Neural cell (in vitro differentiated cells): ENCODE measurements at regions not wholly inside any gene's neighbourhood (a gene's known extent, or its start where the extent isn't known, plus 50 kb on each side); places are given as distances from the start of the nearest gene placed in this dataset.

ENCODE experiments used
- H2AFZ ChIP-seq: fragments of 200-600, 300-800 bp; sonication (generic), shearing (Covaris generic); 2 replicates; pipeline ENCODE4 v1.6.0; 2014; ENCODE audit warnings: low read depth, mild to moderate bottlenecking, antibody characterized with exemption, low read length, moderate library complexity
- H3F3A ChIP-seq: fragments of 200-600 bp; shearing (Covaris generic); 2 replicates; pipeline ENCODE4 v1.6.1; 2016; ENCODE audit warnings: mild to moderate bottlenecking, moderate library complexity, mixed read lengths, antibody characterized with exemption, low read length; ENCODE audit not compliant: insufficient read depth, poor library complexity, severe bottlenecking
- H3K27ac ChIP-seq: fragments of 200-600, 300-800 bp; sonication (generic), shearing (Covaris generic); 2 replicates; pipeline ENCODE4 v1.5.1; 2014; ENCODE audit warnings: mild to moderate bottlenecking, low read length, moderate library complexity
- H3K27me3 ChIP-seq: fragments of 300-800, 200-600 bp; sonication (generic), shearing (Covaris generic); 2 replicates; pipeline ENCODE4 v1.6.0; 2014; ENCODE audit warnings: mild to moderate bottlenecking, low read depth, low read length, moderate library complexity; ENCODE audit not compliant: insufficient read depth
- H3K36me3 ChIP-seq: fragments of 300-800, 200-600 bp; sonication (generic), shearing (Covaris generic); 2 replicates; pipeline ENCODE4 v1.5.1; 2014; ENCODE audit warnings: mild to moderate bottlenecking, antibody characterized with exemption, low read length, moderate library complexity; ENCODE audit not compliant: insufficient read depth
- H3K4me2 ChIP-seq: fragments of 300-800, 200-600 bp; sonication (generic), shearing (Covaris generic); 2 replicates; pipeline ENCODE4 v1.6.0; 2014; ENCODE audit warnings: mild to moderate bottlenecking, low read length
- H3K4me3 ChIP-seq: fragments of 300-800, 200-600 bp; sonication (generic), shearing (Covaris generic); 2 replicates; pipeline ENCODE4 v1.5.1; 2014; ENCODE audit warnings: mild to moderate bottlenecking, low read length, moderate library complexity
- H3K79me2 ChIP-seq: fragments of 200-600 bp; shearing (Covaris generic); replicated peaks from 2 replicates; pipeline ENCODE4 v1.6.0; 2014; ENCODE audit warnings: mild to moderate bottlenecking, low read length, moderate library complexity; ENCODE audit not compliant: insufficient read depth
- H3K9ac ChIP-seq: fragments of 300-800, 200-600 bp; sonication (generic), shearing (Covaris generic); 2 replicates; pipeline ENCODE4 v1.6.1; 2016; ENCODE audit warnings: mild to moderate bottlenecking, low read length, mixed read lengths
- H3K9me2 ChIP-seq: fragments of 200-600 bp; shearing (Covaris generic); 2 replicates; pipeline ENCODE4 v1.6.1; 2016; ENCODE audit warnings: mild to moderate bottlenecking, low read length, mixed read lengths; ENCODE audit not compliant: insufficient read depth
- H3K9me3 ChIP-seq: fragments of 200-600, 300-800 bp; sonication (generic), shearing (Covaris generic); 2 replicates; pipeline ENCODE4 v1.6.1; 2016; ENCODE audit warnings: mild to moderate bottlenecking, mixed run types, low read length, moderate library complexity, mixed read lengths
- H4K20me1 ChIP-seq: fragments of 200-600 bp; shearing (Covaris generic); 2 replicates; pipeline ENCODE4 v1.6.1; 2016; ENCODE audit warnings: mild to moderate bottlenecking, mixed run types; ENCODE audit not compliant: insufficient read depth
- EP300 ChIP-seq: fragments of 450-650 bp; conservative IDR thresholded peaks from 2 replicates; pipeline ENCODE4 v1.6.1; 2014; ENCODE audit warnings: antibody characterized with exemption, mild to moderate bottlenecking, moderate library complexity; ENCODE audit not compliant: poor library complexity, severe bottlenecking
- EZH2 ChIP-seq: fragments of 200-600, 300-800 bp; shearing (Covaris generic), sonication (generic); IDR thresholded peaks from 2 replicates; pipeline ENCODE4 v1.6.1; 2014; ENCODE audit warnings: antibody characterized with exemption, low read length, borderline replicate concordance, mild to moderate bottlenecking; ENCODE audit not compliant: insufficient read depth, poor library complexity, severe bottlenecking
- MXI1 ChIP-seq: fragments of 450-650 bp; conservative IDR thresholded peaks from 2 replicates; pipeline ENCODE4 v1.6.1; 2014; ENCODE audit warnings: antibody characterized with exemption, mild to moderate bottlenecking; ENCODE audit not compliant: poor library complexity, severe bottlenecking
- POLR2AphosphoS5 ChIP-seq: IDR thresholded peaks from 2 replicates; pipeline ENCODE4 v1.6.1; 2012
- RAD21 ChIP-seq: fragments of 450-650 bp; conservative IDR thresholded peaks from 2 replicates; pipeline ENCODE4 v1.6.1; 2014; ENCODE audit warnings: antibody characterized with exemption, mild to moderate bottlenecking, moderate library complexity
- SMC3 ChIP-seq: fragments of 450-650 bp; conservative IDR thresholded peaks from 2 replicates; pipeline ENCODE4 v1.6.1; 2014; ENCODE audit warnings: antibody characterized with exemption, mild to moderate bottlenecking, moderate library complexity; ENCODE audit not compliant: poor library complexity
- TAF1 ChIP-seq: IDR thresholded peaks from 2 replicates; pipeline ENCODE4 v1.6.1; 2012; ENCODE audit warnings: low read depth
- TF ChIP-seq, protein P1 (sequence below): fragments of 450-650 bp; IDR thresholded peaks from 2 replicates; pipeline ENCODE4 v1.5.1; 2014; ENCODE audit warnings: antibody characterized with exemption, mild to moderate bottlenecking, moderate library complexity; ENCODE audit not compliant: poor library complexity, severe bottlenecking
- TF ChIP-seq, protein P2 (sequence below): IDR thresholded peaks from 2 replicates; pipeline ENCODE4 v1.6.1; 2012; ENCODE audit warnings: borderline replicate concordance

DNA sequence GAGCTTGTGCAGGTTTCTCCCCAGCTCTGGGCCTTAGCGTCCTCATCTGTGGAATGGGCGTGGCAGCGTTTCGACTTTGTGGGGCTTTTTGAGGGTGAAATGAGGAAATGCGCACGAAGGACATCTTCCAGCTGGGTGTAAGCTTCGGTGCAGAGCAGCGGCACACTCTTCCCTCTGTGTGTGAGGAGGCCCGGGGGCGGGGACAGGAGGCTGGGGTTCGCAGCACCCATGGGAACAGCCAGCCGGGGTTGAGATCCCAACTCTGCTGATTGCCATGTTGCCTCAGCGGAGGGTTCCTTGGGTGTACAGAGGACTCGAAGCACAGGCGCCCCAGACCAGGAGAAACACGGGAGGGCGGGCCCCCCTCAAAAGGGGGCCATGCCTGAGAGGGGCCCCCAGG is 265.6 kb downstream of the NSG2 start:
- H3K9ac ChIP-seq: peak overlapping the region; percentile 75
- H3K4me2 ChIP-seq: no peak overlapping the region
- H3K9me2 ChIP-seq: no peaks in the 10 kb centered on the region
- H3K9me3 ChIP-seq: no peaks in the 10 kb centered on the region
- H3K79me2 ChIP-seq: no peaks in the 10 kb centered on the region
- H3K36me3 ChIP-seq: no peaks in the 10 kb centered on the region
- no peaks in the 10 kb centered on the region for H3K27me3 ChIP-seq
- H3K27ac ChIP-seq: peak overlapping the region; percentile 68
- no peaks in the 10 kb centered on the region for H4K20me1 ChIP-seq
- TF ChIP-seq EP300: no peak
- TF ChIP-seq SMC3: no peak
- TF ChIP-seq EZH2: no peak
- no peak for TF ChIP-seq TAF1
- TF ChIP-seq, protein P1, sequence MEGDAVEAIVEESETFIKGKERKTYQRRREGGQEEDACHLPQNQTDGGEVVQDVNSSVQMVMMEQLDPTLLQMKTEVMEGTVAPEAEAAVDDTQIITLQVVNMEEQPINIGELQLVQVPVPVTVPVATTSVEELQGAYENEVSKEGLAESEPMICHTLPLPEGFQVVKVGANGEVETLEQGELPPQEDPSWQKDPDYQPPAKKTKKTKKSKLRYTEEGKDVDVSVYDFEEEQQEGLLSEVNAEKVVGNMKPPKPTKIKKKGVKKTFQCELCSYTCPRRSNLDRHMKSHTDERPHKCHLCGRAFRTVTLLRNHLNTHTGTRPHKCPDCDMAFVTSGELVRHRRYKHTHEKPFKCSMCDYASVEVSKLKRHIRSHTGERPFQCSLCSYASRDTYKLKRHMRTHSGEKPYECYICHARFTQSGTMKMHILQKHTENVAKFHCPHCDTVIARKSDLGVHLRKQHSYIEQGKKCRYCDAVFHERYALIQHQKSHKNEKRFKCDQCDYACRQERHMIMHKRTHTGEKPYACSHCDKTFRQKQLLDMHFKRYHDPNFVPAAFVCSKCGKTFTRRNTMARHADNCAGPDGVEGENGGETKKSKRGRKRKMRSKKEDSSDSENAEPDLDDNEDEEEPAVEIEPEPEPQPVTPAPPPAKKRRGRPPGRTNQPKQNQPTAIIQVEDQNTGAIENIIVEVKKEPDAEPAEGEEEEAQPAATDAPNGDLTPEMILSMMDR: no peak
- TF ChIP-seq RAD21: no peak
- no peak for TF ChIP-seq POLR2AphosphoS5
- no peak for TF ChIP-seq MXI1
- TF ChIP-seq, protein P2, sequence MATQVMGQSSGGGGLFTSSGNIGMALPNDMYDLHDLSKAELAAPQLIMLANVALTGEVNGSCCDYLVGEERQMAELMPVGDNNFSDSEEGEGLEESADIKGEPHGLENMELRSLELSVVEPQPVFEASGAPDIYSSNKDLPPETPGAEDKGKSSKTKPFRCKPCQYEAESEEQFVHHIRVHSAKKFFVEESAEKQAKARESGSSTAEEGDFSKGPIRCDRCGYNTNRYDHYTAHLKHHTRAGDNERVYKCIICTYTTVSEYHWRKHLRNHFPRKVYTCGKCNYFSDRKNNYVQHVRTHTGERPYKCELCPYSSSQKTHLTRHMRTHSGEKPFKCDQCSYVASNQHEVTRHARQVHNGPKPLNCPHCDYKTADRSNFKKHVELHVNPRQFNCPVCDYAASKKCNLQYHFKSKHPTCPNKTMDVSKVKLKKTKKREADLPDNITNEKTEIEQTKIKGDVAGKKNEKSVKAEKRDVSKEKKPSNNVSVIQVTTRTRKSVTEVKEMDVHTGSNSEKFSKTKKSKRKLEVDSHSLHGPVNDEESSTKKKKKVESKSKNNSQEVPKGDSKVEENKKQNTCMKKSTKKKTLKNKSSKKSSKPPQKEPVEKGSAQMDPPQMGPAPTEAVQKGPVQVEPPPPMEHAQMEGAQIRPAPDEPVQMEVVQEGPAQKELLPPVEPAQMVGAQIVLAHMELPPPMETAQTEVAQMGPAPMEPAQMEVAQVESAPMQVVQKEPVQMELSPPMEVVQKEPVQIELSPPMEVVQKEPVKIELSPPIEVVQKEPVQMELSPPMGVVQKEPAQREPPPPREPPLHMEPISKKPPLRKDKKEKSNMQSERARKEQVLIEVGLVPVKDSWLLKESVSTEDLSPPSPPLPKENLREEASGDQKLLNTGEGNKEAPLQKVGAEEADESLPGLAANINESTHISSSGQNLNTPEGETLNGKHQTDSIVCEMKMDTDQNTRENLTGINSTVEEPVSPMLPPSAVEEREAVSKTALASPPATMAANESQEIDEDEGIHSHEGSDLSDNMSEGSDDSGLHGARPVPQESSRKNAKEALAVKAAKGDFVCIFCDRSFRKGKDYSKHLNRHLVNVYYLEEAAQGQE: no peak
- peak overlapping the region; percentile 59 for H3K4me3 ChIP-seq
- H2AFZ ChIP-seq: no peak overlapping the region
- H3F3A ChIP-seq: no peaks in the 10 kb centered on the region

DNA sequence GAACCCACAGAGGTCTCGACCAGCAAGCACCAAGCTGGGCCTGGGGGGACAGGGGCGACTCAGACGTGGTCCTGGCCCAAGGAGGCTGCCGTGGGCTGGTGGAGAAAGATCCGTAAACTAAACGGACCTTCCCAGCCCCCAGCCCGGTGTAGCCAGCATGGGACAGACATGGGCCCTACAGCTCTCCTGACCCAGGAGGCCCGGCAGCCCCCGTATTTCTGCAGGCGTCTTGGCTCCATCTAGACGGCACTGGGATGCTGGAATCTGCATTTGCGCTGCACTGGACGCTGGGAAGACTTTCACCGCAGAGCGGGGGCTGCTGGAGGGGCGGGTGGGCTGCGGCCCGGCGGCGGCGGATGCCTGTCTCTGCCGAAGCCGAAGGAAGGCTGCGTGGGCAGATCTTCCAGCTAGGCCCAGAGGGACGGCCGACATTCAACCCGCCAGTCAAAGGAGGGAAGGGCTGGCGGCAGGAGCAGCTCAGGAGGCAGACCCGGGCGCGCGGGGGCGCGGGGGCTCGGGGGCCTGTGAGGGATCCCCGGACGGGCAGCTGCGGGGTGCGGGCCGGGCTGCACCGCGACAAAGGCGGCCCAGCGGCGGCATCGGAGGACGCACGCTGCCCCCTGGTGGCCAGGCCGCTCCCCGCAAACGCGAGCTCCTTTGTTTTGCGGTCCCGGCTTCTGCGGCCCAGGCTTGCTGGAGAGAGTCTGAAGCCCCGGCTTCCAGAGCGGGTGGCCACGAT is 266.2 kb downstream of the NSG2 start:
- H3K27ac ChIP-seq: peak overlapping the region; percentile 68
- peak overlapping the region; percentile 92 for H2AFZ ChIP-seq
- peak overlapping the region; percentile 75 for H3K9ac ChIP-seq
- no peaks in the 10 kb centered on the region for H3K9me3 ChIP-seq
- H3K9me2 ChIP-seq: no peaks in the 10 kb centered on the region
- TF ChIP-seq TAF1 (no peak), RAD21 (peak; percentile 99), MXI1 (peak; percentile 34), EZH2 (no peak), POLR2AphosphoS5 (peak; percentile 47), EP300 (peak; percentile 51), SMC3 (peak; percentile 100)
- TF ChIP-seq, protein P1: peak; percentile 97
- TF ChIP-seq, protein P2: no peak
- no peaks in the 10 kb centered on the region for H4K20me1 ChIP-seq
- no peaks in the 10 kb centered on the region for H3K79me2 ChIP-seq
- no peaks in the 10 kb centered on the region for H3K27me3 ChIP-seq
- no peak overlapping the region for H3K4me2 ChIP-seq
- peak overlapping the region; percentile 59 for H3K4me3 ChIP-seq
- H3F3A ChIP-seq: no peaks in the 10 kb centered on the region
- H3K36me3 ChIP-seq: no peaks in the 10 kb centered on the region
